ENCODE measurements at regions not wholly inside any gene's neighbourhood (a gene's known extent, or its start where the extent isn't known, plus 50 kb on each side); places are given as distances from the start of the nearest gene placed in this dataset.
"Not testable (repeated sequence)": the region's sequence is repeated elsewhere in the genome, so short reads cannot be mapped to it uniquely, and the experiment has no call there.

- H3K4me3 ChIP-seq (ENCODE audit: low read depth, low read length), result no peak overlapping the region
- no peak for TF ChIP-seq CTCF (IDR thresholded peaks at IDR 0.05; ENCODE audit: low read depth, low read length)
These were observed 457.5 kb upstream of the CCDC179 start for GRCh38 chr11:23317816-23318215.

- no peak for TF ChIP-seq CTCF (IDR thresholded peaks at IDR 0.05; ENCODE audit: low read depth, low read length)
These were observed 458.4 kb upstream of the CCDC179 start for GRCh38 chr11:23318670-23319069.

GRCh38 chr11:23320131-23320530, 459.9 kb upstream of the CCDC179 start:
- H3K4me3 ChIP-seq (ENCODE audit: low read depth, low read length), result no peak overlapping the region
- TF ChIP-seq CTCF (IDR thresholded peaks at IDR 0.05; ENCODE audit: low read depth, low read length), result no peak

More at GRCh38 chr11:23318670-23319069, 458.4 kb upstream of the CCDC179 start:
- no peak overlapping the region for H3K4me3 ChIP-seq (ENCODE audit: low read depth, low read length)

GRCh38 chr11:23335586-23335985, 475.3 kb upstream of the CCDC179 start:
- H3K4me3 ChIP-seq (ENCODE audit: low read depth, low read length), result not testable (repeated sequence)

- H3K4me3 ChIP-seq (ENCODE audit: low read depth, low read length), result no peak overlapping the region
- TF ChIP-seq CTCF (IDR thresholded peaks at IDR 0.05; ENCODE audit: low read depth, low read length), result no peak
These were observed 476.7 kb upstream of the CCDC179 start for GRCh38 chr11:23336961-23337360.

GRCh38 chr11:23353611-23354010, 493.3 kb upstream of the CCDC179 start:
- H3K4me3 ChIP-seq (ENCODE audit: low read depth, low read length), result no peak overlapping the region
- no peak for TF ChIP-seq CTCF (IDR thresholded peaks at IDR 0.05; ENCODE audit: low read depth, low read length)

- TF ChIP-seq CTCF (IDR thresholded peaks at IDR 0.05; ENCODE audit: low read depth, low read length), result no peak
- no peak overlapping the region for H3K4me3 ChIP-seq (ENCODE audit: low read depth, low read length)
These were observed 499.0 kb upstream of the CCDC179 start for GRCh38 chr11:23359297-23359696.

GRCh38 chr11:23364076-23364475, 503.8 kb upstream of the CCDC179 start:
- TF ChIP-seq CTCF (IDR thresholded peaks at IDR 0.05; ENCODE audit: low read depth, low read length), result no peak
- no peak overlapping the region for H3K4me3 ChIP-seq (ENCODE audit: low read depth, low read length)
